Skin of body (tissue), 1 donor: ENCODE measurements at regions not wholly inside any gene's neighbourhood (a gene's known extent, or its start where the extent isn't known, plus 50 kb on each side); places are given as distances from the start of the nearest gene placed in this dataset.

ENCODE experiments used
- DNase-seq: peaks from one replicate; lab custom pipeline; 2025; lab: John Stamatoyannopoulos, UW

DNA sequence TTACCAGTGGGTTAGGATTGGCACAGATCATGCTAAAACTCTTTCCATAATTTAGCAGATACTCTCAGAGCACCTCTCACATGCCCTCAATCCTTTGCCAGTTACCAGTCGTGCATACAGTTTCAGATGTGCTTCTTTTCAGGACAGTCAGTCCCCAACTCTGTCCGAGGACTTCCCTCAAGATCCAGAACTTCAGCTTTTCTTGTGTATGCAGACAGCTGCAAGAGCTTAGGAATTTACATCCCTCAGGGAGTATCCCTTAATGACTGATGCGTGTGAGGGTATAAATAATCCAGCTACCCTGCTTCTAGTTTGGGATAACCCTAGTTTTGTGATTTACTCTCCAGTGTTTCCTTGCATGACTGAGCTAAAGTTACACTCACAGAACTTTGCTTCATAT is 393.0 kb upstream of the PLXNA2 start:
- DNase-seq, result peak; percentile 47

DNA sequence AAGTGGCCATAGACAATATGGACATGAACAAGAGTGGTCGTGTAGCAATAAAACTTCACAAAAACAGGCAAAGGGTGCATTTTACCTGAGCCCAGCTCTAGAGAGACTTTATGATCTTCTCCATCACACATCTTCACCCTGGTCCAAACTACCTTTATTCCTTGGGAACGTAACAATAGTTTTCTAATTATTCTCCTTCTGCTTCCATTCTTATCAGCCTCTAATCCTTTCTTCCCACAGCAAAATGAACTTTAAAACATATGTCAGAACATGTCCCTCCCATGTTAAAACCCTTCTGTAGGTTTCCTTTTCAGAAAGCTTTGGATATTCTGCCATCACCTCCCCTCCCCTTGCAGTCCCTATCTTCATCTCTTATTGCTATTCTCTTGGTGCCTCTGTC is 395.2 kb upstream of the PLXNA2 start:
- no peak for DNase-seq

DNA sequence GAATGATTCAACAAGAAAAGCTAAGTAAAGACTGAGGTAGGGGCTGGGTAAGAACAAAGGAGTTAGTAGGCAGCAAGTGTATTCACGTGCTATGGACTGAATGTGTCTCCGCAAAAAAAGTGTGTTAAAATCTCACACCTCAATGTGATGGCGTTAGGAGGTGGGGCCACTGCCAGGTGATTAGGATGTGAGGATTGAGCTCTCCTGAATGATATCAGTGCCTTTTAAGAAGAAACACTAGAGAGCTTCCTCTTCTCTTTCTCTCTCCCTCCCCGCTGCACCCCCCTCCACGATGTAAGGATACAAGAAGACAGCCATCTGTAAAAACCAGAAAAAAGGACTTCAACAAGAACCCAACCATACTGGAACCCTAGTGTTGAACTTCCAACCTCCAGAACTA is 396.1 kb upstream of the PLXNA2 start:
- no peak for DNase-seq

DNA sequence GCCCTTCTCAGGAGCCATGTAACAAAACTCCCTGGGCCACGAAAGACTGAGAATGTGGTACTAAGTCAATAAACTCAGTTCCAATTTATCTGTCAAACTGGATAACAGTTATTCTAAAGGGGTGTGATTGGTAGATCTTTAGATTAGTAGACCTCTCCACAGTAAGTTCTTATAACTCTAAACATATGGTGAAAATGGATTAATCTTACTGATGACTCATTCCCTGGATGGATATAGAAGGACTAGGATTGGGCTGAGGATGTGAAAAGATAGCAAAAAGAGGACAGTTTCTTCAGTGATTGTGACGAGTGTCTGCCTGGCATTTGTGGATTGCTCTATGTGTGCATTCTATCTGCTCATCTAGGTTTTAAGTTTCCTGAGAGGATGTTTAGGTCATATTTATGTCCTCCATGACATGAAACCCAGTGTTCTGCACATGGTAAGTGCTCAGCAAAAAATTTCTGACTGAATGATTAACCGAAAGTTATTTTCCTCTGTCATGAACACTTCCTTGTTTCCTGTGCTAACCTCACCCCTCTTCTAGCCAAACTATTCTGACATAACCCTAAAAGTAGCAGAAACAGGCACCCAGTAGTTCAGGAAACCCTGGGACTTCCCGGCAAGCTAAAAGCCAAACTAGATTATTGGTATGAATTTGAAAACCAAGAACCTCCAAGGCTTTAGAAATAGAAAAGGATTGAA is 397.5 kb upstream of the PLXNA2 start:
- DNase-seq, result no peak

DNA sequence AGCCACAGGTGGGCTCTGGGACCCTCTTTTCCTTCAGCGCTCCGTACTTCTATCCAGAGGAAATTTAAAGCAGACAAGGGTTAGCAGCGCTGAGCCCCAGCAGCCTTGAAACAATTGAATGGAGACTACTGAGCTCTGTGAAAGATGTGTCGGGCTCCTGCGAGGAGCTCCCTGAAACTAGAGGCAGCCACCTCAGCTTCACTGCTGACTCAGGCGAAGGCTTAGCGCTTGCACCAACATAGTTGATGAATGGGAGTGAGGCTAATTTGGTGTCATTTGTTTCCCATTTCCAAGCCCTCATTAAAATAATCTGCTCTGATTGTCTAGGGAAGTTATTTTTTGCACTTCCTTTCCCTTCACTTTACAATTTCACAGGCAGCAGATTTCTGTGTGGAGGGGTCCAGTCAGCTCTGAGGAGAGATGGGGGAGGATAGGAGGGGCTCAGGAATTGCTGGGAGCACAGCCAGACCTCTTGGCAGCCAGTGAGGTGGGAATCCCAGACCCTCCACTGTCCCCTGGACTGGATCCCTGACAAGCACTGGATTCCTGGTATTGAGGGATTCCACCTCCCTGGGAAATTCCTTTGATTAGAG is 398.9 kb upstream of the PLXNA2 start:
- no peak for DNase-seq

DNA sequence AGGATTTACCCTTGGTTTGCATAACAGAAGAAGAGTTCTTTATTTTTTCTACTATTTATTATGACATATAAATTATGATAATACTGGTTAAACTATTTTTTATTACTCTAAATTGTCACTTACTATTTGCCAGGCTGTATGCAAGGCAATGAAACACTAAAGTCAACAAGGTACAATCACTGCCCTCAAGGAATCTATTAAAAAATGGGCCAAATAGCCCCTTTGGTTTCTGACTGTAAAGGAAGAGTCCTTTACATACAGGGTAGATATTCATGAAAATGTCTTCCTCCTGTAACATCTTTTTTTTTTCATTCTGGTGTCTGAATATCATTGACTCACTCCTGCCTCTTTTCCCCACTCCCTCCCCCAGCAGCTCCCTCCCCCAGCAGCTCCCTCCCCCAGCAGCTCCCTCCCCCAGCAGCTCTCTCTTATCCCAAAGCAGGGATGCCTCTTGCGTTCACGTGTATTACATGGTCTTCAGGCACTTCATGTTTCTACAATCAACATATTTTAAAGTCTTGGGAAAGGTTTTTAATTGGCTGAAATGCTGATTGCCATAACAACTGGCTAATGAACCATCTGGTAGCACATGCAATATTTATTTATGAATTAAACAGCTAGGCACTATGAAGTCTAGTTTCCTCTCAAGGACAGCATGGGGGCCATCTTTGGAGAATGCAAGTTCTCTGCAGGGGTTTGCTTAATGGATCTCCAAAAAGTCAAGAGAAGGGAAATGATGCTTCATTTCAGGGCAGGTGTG is 400.4 kb upstream of the PLXNA2 start:
- DNase-seq, result no peak

DNA sequence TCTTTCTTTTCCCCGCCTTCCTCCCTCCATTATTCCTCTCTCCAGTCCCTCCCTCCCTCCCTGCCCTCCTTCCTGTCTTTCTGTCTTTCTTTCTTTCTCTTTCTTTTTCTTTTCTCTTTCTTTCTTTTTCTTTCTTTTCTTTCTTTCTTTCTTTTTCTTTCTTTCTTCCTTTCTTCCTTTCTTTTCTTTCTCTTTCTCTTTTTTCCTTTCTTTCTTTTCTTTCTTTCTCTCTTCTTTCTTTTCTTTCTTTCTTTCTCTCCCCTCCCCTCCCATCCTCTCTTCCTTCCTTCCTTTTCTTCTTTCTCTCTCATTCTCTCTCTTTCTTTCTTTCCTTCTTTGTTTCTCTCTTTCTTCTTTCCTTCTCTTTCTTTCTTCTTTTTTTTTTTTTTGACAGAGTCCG is 402.2 kb upstream of the PLXNA2 start:
- no peak for DNase-seq

DNA sequence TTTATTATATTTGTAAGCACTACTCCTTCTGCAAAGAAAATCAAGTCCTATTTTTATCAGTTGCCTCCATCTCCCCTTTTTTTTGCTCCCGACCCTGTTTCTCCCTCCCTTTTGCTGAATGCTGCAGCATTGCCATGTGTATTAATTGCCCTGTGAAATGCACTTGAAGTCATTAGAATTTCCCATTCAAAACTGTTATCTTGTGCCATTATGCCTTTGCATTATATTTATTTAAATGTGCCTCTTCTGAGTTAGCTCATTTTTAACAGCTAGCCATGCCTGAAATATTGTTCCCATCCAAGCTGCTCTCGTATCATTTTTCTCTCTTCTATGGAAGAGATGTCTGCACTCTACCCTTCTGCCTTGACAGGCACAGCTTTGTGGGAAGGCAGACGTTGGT is 404.0 kb upstream of the PLXNA2 start:
- no peak for DNase-seq

DNA sequence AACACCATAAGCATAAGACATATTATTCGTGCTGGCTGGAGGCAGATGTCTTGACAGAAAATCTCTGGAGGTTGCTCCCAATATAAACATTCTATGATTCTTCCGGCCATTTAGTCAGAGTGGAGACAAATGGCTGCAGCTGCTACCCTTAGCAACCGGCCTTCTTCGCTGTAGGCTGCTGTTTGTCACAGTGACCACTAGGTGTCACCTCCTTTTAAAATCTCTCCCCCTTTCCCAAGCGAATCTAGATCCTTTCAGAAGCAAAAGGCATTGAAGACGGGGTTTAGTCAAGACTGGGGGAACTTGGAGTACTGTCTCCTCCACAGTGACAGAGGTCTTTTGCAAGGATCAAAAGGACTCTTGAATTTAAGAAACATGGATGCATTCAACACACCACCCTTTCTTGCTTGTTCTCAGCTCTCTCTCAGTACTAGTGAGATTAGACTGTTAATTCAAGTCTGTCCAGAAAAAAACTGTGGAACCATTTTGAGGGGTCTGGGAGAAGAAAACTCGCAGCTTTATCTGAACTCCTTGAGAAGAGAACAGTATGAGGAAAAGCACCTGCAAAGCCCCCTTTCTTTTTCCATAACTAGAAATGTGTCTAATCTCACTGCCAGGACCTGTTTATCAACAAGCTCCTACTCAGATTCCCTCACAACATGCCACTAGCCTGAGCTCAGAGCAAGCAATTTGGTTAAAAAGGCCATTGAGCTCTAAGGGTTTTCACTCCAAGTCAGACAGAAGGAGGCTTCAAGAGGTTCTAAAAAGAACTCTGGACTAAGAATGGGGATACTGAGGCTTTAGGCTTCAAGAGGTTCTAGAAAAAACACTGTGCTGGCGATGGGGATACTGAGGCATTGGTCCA is 408.3 kb upstream of the PLXNA2 start:
- DNase-seq, result peak; percentile 68

DNA sequence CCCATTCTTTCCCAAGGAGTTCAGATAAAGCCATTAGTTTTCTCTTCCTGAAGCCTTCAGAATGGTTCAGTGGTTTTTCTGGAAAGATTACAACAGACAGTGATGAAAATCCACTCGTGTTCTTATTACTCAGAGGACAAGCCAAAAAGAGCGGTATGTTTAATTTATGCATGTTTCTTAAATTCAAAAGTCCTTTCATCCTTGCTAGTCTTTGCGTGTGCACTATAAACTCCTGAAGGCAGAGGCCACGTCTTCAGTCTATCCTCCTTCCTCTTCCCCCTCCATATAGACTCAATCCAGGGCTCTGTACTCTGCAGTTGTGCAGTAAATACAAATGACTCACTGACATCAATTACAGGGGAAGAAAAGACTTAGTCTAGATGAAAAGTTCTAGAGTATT is 409.2 kb upstream of the PLXNA2 start:
- DNase-seq, result no peak

DNA sequence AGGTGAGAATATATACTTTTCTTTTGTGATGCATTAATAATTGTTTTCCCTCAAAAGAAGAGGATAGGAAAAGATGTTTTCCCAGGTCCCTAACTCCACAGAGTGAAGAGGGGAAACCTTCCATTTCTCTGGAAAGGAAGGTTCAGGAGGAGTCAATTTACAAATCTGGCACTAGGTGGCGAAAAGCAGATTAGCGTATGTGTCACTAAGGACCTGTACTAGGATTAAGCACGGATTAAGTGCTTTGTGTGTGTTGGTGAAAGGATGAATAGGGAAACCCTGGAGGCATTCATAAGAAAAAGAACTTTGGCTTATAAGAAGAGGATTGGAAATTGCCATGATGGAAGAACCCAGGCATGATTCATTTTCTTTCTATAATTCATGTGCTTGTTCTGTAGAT is 410.1 kb upstream of the PLXNA2 start:
- DNase-seq, result no peak

DNA sequence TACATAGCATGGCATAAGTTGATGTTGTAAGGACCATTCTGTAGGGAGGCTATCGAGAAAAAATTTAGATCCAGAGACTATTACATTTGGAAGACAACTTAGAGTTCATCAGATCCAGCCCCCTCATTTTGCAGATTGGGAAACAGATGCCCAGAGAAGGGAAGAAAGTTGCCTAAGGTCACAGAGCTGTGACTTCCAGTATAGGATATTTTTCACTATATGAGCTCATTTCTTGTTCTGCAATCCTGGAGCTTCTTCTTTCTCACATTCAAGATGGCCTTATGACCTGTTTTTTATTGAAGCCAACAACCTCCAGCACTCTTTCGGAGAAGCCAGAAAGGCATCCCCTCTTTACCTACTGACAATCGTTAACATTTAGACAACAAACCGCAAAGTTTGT is 421.8 kb upstream of the PLXNA2 start:
- no peak for DNase-seq

DNA sequence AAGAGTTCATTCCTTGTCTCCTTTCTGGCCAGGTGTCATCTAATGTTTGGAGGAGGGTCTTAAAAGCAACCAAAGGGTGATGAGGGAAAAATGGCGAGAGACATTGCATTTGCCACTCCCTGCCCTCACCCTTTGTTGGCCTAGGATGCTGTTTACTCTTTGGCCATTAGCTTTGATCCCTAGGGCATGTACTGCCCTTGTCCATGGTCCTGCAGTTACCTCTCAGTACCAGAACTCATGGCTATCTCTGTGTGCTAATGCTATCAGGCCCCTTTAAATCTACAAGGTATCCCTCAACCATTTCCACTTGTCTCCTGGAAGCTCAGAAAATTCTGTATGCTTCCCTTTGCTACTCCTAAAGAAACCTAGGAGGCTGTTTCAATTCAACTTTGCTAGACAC is 424.8 kb upstream of the PLXNA2 start:
- DNase-seq, result no peak

DNA sequence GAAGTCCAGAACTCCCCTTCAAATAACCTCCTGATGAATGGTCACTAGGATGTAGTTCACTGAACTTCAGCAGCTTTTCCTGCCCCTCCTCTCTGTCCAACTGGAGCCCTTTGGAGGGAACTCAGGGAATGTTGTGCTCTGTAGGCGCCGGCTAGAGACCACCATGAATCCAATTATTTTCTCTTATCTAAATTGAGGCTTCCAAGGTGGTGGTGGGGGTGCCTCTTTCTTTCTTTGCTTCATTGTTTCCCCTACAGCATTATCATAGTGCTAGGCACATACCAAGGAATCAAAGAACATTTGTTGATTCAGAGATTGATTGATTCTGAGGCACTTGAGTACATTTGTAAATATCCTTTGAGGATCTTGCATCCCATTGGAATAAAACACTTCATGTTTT is 426.6 kb upstream of the PLXNA2 start:
- DNase-seq, result no peak

DNA sequence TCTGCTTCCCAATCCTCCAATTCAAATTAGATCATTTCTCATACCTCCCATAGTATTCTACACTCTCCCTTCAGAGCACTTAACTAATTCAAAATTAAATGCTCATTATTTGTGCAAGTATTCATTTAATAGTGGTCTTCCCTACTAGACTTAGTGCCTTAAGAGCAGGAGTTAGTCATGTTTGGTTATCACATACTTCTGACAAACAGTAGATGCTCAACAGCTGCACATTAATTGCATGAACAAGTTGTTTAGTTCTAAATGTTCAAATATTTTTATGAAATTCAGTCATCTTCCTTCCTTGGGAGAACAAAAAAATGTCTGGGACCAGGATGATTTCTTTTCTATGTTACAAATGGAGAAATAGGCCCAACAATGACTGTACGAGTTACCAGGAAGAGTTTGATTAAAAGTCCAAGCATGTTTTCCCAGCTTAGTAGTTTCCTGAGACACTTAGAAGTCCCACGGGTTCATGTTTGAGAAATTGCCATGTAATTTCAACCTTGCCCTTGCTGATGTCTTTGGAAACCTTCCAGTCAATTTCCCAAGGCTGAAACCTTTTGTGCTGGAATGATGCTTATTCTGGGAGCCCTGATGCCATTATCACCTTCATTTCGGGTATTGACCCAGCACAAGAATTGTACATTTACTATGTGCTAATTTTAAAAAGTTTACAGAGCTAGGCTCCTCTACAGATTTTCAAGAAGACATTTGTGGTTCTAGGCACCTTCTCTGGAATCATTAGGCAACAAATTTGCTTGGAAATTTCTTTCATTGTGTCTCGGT is 437.9 kb upstream of the PLXNA2 start:
- DNase-seq, result peak; percentile 18

DNA sequence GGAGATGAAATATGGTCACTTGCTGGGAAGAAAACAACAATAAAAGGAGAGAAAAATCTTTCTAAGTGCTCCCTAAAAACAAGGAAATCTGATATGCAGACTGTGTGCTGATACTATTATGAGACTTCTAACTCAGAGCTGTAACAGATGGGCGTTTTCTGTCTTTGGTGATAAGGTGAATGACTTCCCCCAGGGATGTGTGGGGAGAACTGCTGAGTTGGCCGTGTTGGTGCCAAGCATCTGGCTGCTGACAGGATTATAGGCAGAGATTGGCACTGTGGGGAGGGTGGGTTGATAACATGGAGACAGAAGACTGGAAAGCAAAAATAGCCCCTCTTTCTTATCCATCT is 438.5 kb upstream of the PLXNA2 start:
- no peak for DNase-seq

DNA sequence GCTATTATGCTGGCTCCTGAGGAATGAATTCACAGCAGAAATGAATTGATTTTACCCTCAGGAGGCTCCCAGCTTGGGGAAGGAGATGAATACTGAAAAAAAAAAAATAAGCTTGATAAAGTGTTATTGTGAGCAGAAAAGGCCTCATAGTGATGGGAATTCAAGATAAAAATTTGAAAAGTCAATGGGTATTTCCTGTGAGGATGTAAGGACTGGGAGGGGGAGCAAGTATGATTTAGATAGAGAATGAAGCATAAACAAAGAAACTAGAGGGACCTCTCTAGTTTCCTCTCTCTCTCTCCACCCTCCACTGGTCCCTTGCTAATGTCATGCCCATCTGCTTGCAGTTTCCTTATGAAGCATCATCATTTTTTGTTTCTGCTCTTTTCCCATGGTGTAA is 439.0 kb upstream of the PLXNA2 start:
- no peak for DNase-seq

DNA sequence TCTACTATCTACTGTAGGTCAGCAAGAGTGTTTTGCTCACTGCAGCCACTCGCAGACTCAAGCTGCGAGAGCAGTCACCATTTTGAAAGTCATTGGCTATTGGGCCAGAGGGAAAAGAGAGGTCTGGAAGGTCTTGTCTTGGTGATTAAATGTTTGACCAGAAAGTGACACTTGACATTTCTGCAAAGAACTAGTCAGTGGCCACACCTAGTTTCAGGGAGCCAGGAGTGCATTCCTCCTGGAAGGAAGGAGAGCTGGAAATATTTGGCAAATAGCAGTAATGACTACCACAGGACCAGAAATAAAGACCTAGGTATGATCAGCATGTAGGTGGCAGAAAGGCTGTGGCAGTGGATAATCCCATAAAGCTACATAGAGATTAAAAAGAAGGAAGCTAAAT is 440.0 kb upstream of the PLXNA2 start:
- no peak for DNase-seq

DNA sequence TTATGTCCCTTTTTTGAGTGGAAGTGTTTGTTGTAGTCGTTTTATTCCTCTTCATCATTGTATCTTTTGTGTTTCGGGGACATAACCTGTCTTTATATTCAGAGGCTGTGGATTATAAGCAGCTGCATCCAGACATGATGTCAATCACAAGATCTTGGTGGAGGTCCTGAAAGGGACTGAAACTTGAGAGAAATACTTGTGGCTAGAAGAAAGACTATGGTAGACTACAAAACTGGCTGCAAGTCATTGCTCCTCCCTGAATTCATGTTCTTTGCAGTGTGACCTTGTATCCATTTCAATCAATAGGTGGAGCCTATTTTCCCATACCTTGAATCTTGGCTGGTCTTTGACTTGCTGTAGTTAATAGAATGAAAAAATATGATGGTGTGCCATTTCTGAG is 442.4 kb upstream of the PLXNA2 start:
- no peak for DNase-seq

DNA sequence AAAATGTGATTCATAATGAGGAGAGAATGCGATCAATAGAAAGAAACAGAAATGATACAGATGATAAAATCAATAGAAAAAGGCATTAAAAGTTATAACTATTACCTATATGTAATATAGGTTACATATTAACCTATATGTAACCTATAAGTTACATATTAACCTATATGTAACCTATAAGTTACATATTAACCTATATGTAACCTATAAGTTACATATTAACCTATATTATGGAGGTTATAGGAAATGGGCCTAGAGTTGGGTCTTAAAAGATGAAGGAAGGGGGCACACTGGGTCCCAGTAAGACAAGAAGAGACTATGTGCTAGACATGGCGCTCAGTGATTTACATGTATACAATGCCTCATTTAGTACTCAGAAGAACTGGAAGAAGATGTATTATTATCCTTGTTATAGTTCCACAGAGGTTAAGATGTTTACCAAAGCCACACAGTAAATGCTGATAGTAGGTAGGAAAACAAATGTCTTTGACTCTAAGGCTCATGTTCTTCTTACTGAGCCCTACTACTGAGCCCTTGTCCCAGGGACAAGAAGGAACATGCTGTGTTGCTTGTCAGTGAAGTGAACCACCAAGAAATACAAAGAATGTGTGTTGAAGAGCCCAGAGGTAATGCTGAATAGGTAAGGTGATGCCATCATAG is 444.6 kb upstream of the PLXNA2 start:
- no peak for DNase-seq

DNA sequence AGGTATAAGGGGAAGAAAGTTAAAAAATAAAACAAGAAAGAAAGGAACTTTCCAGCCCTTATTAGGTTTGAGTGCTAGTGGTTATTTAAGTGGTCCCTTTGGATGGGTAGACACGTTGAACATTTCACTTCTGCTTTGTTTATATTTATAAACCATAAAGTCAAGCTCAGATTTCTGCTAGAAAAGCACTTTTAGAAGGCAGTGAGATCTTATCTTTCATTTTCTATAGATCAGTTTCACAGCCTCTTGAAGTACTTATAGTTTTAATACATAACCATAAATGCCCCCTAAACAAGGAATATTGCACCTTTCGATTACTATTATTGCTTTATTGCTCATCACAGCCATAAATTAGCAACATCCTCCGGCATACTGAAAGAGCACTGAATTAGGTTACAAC is 446.8 kb upstream of the PLXNA2 start:
- DNase-seq, result no peak
